KOPT-K1 (cell line): ENCODE measurements at regions not wholly inside any gene's neighbourhood (a gene's known extent, or its start where the extent isn't known, plus 50 kb on each side); places are given as distances from the start of the nearest gene placed in this dataset.
"Not testable (repeated sequence)": the region's sequence is repeated elsewhere in the genome, so short reads cannot be mapped to it uniquely, and the experiment has no call there.

Experiments used
- H3K27ac ChIP-seq: fragments of 200-600 bp; sonication (generic); 2 replicates; pipeline ENCODE4 v1.5.1; 2016; ENCODE audit warnings: antibody characterized with exemption, mild to moderate bottlenecking, low read depth, low read length; ENCODE audit not compliant: poor library complexity, severe bottlenecking
- H3K36me3 ChIP-seq: fragments of 200-600 bp; sonication (generic); 2 replicates; pipeline ENCODE4 v1.5.1; 2017; ENCODE audit warnings: antibody characterized with exemption, mild to moderate bottlenecking, low read length, moderate library complexity; ENCODE audit not compliant: insufficient read depth
- H3K9me3 ChIP-seq: fragments of 200-600 bp; sonication (generic); 2 replicates; pipeline ENCODE4 v1.5.1; 2017; ENCODE audit warnings: antibody characterized with exemption, low read length, mild to moderate bottlenecking; ENCODE audit not compliant: insufficient read depth, poor library complexity, severe bottlenecking

DNA sequence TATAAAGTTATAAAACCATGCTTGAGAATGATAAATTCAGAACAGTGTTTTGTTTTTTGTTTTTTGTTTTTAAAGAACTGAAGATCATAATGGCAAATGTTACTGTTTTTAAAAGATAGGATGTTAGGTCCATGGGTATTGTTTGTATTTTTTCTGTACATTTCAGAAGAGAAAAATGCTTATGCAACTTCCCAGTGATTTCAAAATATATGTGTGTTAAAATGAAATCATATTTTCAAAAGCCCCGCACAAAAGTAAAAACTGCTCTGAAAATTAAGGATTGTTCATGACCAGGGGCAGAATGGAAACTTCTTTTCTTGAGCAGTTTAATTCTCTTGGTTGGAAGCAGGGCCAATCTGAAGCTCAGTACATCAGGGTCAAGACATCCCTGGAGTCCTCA is 109.2 kb upstream of the SIRPG start:
- no peak overlapping the region for H3K27ac ChIP-seq
- no peaks in the 10 kb centered on the region for H3K9me3 ChIP-seq
- no peaks in the 10 kb centered on the region for H3K36me3 ChIP-seq

GRCh38 chr20:1764136-1765033 is 106.8 kb upstream of the SIRPG start:
- Histone ChIP-seq H3K27ac (no peak overlapping the region), H3K9me3 (no peaks in the 10 kb centered on the region), H3K36me3 (no peaks in the 10 kb centered on the region)

- no peak overlapping the region for H3K27ac ChIP-seq
- no peaks in the 10 kb centered on the region for H3K36me3 ChIP-seq
- no peaks in the 10 kb centered on the region for H3K9me3 ChIP-seq
These were observed 104.0 kb upstream of the SIRPG start for GRCh38 chr20:1761598-1761997.

DNA sequence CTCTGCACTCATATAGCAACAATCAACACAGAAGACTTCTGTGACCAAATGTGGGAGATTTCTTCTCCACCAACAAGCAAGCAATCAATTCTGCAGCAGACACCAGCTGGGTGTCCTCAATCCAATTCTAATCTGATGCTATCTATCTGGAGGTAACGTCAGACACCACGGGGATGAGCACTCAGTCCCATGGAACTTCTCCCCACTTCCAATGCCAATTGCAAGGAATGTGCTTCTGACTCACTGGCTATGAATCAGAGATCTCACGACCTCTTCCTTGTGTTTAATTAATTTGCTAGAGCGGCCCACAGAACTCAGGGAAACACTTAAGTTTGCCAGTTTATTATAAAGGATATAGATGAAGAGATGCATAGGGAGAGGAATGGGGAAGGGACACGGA is 103.5 kb upstream of the SIRPG start:
- Histone ChIP-seq H3K27ac (no peak overlapping the region), H3K9me3 (no peaks in the 10 kb centered on the region)

GRCh38 chr20:1758765-1759164 is 101.2 kb upstream of the SIRPG start:
- Histone ChIP-seq H3K27ac (no peak overlapping the region), H3K36me3 (no peaks in the 10 kb centered on the region), H3K9me3 (no peaks in the 10 kb centered on the region)

More for the DNA sequence above, 103.5 kb upstream of the SIRPG start:
- no peaks in the 10 kb centered on the region for H3K36me3 ChIP-seq

DNA sequence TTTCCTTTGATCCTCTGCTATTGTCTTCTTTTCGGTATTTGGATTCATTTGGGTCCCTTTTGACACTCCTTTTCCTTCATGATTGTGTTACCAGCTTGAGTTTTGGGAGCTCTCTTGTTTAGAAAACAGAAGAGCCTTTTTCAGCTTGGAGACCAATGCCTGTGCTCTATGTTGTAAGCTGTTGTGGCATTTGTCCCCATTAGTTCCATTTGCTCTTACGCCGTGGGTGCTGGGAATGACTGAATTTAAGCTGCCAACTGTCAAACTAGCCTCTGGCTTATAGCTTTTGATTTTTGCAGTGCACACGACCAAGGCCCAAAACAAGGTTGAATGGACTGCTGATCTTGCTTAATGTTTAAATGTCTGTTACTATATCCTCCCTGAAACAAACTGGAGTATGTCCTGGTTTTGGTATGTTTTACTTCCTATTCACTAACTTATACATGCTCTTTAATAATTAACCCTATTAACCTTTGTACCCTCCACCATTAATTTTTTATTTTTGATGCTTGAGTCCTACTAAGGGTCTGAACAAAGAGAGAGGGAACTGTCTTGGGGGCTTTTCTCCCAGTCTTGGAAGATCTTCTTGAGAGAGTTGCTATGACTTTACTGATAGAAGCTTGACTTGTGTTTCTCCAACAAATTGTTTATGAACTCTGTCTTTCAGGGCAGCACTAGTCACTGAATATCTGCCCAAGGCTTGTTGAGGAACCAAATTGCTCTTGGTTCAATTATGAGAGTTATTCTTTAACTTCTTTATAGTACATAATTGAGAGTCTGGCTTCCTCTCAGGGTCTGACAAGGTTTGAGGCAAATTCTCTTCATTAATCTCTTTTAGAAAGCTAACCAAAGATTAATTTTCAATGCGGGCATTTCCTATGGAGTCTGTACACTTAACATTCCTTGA is 100.3 kb upstream of the SIRPG start:
- Histone ChIP-seq H3K36me3 (no peaks in the 10 kb centered on the region), H3K27ac (no peak overlapping the region), H3K9me3 (no peaks in the 10 kb centered on the region)

- no peaks in the 10 kb centered on the region for H3K36me3 ChIP-seq
- no peak overlapping the region for H3K27ac ChIP-seq
- no peaks in the 10 kb centered on the region for H3K9me3 ChIP-seq
These were observed 99.5 kb upstream of the SIRPG start for GRCh38 chr20:1757072-1757471.

- H3K36me3 ChIP-seq, result no peaks in the 10 kb centered on the region
- no peaks in the 10 kb centered on the region for H3K9me3 ChIP-seq
- H3K27ac ChIP-seq, result no peak overlapping the region
These were observed 97.2 kb upstream of the SIRPG start for GRCh38 chr20:1754749-1755148.

DNA sequence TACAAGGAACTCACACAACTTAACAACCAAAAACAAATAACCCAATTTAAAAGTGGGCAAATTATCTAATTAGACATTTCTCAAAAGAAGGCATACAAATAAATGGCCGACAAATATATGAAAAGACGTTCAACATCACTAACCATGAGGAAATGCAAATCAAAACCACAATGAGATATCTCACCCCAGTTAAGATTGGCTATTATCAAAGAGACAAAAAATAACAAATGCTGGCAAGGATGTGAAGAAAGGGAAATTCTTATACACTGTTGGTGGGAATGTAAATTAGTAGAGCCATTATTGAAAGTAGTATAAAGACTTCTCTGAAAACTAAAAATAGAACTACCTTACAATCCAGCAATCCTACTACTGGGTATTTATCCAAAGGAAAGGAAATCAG is 96.7 kb upstream of the SIRPG start:
- Histone ChIP-seq H3K36me3 (no peaks in the 10 kb centered on the region), H3K27ac (no peak overlapping the region), H3K9me3 (no peaks in the 10 kb centered on the region)

DNA sequence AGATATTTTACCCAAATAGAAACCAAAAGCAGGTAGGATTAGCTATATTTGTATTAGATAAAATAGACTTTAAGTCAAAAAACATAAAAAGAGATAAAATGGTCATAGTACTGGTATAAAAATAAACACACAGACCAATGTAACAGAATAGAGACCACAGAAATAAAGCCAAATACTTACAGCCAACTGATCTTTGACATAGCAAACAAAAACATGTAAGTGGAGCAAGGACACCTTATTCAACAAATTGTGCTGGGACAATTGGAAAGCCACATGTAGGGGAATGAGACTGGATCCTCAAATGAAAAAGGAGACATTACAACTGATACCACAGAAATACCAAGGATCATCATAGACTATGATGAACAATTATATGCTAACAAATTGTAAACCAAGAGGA is 94.5 kb upstream of the SIRPG start:
- H3K27ac ChIP-seq, result no peak overlapping the region

GRCh38 chr20:1748777-1749176 is 91.2 kb upstream of the SIRPG start:
- Histone ChIP-seq H3K27ac (no peak overlapping the region), H3K36me3 (no peaks in the 10 kb centered on the region), H3K9me3 (no peaks in the 10 kb centered on the region)

More for the DNA sequence above, 94.5 kb upstream of the SIRPG start:
- Histone ChIP-seq H3K9me3 (no peaks in the 10 kb centered on the region), H3K36me3 (no peaks in the 10 kb centered on the region)

- H3K27ac ChIP-seq, result no peak overlapping the region
- H3K9me3 ChIP-seq, result no peaks in the 10 kb centered on the region
- H3K36me3 ChIP-seq, result no peaks in the 10 kb centered on the region
These were observed 90.5 kb upstream of the SIRPG start for GRCh38 chr20:1747953-1748577.

DNA sequence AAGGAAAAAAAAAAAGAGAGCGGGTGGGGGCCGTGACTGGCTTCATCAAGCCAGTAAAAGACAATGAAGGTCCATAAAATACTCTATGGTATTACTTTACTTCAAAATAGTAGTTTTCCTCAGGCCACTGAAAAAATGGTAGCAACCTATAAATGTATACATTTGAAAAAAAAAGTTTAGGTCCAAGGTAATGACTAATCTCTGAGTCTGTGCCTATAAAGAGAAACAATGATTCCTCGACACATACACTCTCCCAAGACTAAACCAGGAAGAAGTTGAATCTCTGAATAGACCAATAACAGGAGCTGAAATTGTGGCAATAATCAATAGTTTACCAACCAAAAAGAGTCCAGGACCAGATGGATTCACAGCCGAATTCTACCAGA is 84.5 kb upstream of the SIRPG start:
- not testable (repeated sequence) for H3K36me3 ChIP-seq, H3K27ac ChIP-seq, H3K9me3 ChIP-seq

DNA sequence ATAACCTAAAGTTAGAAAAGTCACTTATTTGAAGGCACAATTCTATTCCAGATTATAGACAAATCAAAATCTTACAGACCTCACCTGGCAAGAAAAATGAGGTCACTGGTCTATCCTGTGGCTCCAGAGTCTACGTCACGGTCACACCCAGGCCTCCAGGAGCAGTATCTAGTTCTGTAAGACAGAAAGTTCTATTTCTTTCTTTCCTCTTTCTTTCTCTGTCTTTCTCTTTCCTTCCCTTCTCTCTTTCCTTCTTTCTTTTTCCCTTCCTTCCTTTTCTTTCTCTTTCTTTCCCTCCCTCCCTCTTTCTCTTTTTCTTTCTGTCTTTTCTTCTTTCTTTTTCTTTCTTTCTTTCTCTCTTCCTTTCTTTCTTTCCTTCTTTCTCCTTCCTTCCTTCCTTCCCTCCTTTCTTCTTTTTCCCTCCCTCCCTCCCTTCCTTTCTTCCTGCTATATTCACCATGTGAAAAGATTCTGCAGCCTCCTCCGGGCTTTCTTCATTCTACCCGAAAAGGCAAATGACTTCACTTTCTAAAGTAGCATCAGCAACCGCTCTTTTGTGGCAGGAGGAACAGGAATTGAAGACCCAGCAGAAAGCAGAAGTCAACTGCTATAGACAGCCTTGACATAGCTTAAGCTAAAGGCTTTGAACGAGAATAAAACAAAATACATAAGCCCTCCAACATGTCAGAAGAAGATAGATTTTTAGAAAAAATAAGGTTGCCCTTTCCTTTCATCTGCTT is 83.9 kb upstream of the SIRPG start:
- H3K36me3 ChIP-seq, result no peaks in the 10 kb centered on the region
- no peak overlapping the region for H3K27ac ChIP-seq
- H3K9me3 ChIP-seq, result no peaks in the 10 kb centered on the region
